H1 (cell line): ENCODE measurements at regions not wholly inside any gene's neighbourhood (a gene's known extent, or its start where the extent isn't known, plus 50 kb on each side); places are given as distances from the start of the nearest gene placed in this dataset.

Experiments
- BRCA1 ChIP-seq: IDR thresholded peaks from 2 replicates; pipeline ENCODE4 v1.6.1; 2012; ENCODE audit warnings: low read depth, low read length, improper control_type of control experiment
- CBX5 ChIP-seq: fragments of 300-800, 300-1000 bp; sonication (generic); IDR thresholded peaks from 2 replicates; pipeline ENCODE4 v1.7.1; 2016; ENCODE audit warnings: antibody characterized with exemption, low read length, low read depth
- CEBPB ChIP-seq: IDR thresholded peaks from 2 replicates; pipeline ENCODE4 v1.6.1; 2012; ENCODE audit warnings: low read depth, low read length
- EP300 ChIP-seq, 2 experiments: IDR thresholded peaks; 1 replicate in 1 of 2; 2 replicates in 1 of 2; pipeline ENCODE4 v1.6.1; 2011 to 2012; ENCODE audit warnings: low read depth in 2 of 2, low read length in 2 of 2, mild to moderate bottlenecking in 2 of 2, borderline replicate concordance in 1 of 2, inconsistent platforms in 1 of 2, moderate library complexity in 1 of 2
- EZH2 ChIP-seq: fragments of 200-600 bp; sonication (generic); IDR thresholded peaks from 2 replicates; pipeline ENCODE4 v1.7.1; 2012; ENCODE audit warnings: low read depth, mild to moderate bottlenecking, moderate library complexity, low read length, inconsistent platforms; ENCODE audit not compliant: severe bottlenecking
- FOSL1 ChIP-seq: IDR thresholded peaks from 2 replicates; pipeline ENCODE4 v1.6.1; 2011; ENCODE audit warnings: mild to moderate bottlenecking, low read depth, low read length, moderate library complexity; ENCODE audit not compliant: insufficient read depth
- GTF2F1 ChIP-seq: IDR thresholded peaks from 2 replicates; pipeline ENCODE4 v1.6.1; 2012; ENCODE audit warnings: low read depth, low read length, improper control_type of control experiment, borderline replicate concordance
- NANOG ChIP-seq: IDR thresholded peaks from 2 replicates; pipeline ENCODE4 v1.6.1; 2011; ENCODE audit warnings: low read length, low read depth, mild to moderate bottlenecking, inconsistent platforms; ENCODE audit not compliant: insufficient read depth, poor library complexity, severe bottlenecking
- PHF8 ChIP-seq: fragments of 200-600 bp; sonication (generic); conservative IDR thresholded peaks from 2 replicates; pipeline ENCODE4 v1.7.1; 2012; ENCODE audit warnings: low read depth, mild to moderate bottlenecking, inconsistent platforms, low read length, moderate library complexity
- POU5F1 ChIP-seq: IDR thresholded peaks from 2 replicates; pipeline ENCODE4 v1.6.1; 2011; ENCODE audit warnings: low read depth, mild to moderate bottlenecking, low read length, moderate library complexity
- RAD21 ChIP-seq, 2 experiments: IDR thresholded peaks in 1 of 2; conservative IDR thresholded peaks in 1 of 2; 2 replicates each; pipeline ENCODE4 v1.6.1; 2011; ENCODE audit warnings: low read depth in 2 of 2, low read length in 2 of 2, improper control_type of control experiment in 1 of 2, inconsistent platforms in 1 of 2, mild to moderate bottlenecking in 1 of 2, moderate library complexity in 1 of 2
- RXRA ChIP-seq: IDR thresholded peaks from 2 replicates; pipeline ENCODE4 v1.6.1; 2011; ENCODE audit warnings: low read depth, mild to moderate bottlenecking, low read length, moderate library complexity; ENCODE audit not compliant: insufficient read depth
- SIRT6 ChIP-seq: IDR thresholded peaks from one replicate; pipeline ENCODE4 v1.7.1; 2012; ENCODE audit warnings: low read length, inconsistent platforms
- SUZ12 ChIP-seq: fragments of 200-600 bp; sonication (generic); IDR thresholded peaks from 2 replicates; pipeline ENCODE4 v1.6.1; 2012; ENCODE audit warnings: mild to moderate bottlenecking, inconsistent platforms, low read length, moderate library complexity, mixed read lengths
- TAF1 ChIP-seq: IDR thresholded peaks from 2 replicates; pipeline ENCODE4 v1.6.1; 2011; ENCODE audit warnings: mild to moderate bottlenecking, low read depth, low read length
- TAF7 ChIP-seq: optimal IDR thresholded peaks from 2 replicates; pipeline ENCODE3; 2011; ENCODE audit warnings: low read depth, mild to moderate bottlenecking, inconsistent platforms, low read length, moderate library complexity, borderline replicate concordance
- TF ChIP-seq, protein P1 (sequence below): IDR thresholded peaks from 2 replicates; pipeline ENCODE4 v1.6.1; 2012; ENCODE audit warnings: inconsistent platforms

DNA sequence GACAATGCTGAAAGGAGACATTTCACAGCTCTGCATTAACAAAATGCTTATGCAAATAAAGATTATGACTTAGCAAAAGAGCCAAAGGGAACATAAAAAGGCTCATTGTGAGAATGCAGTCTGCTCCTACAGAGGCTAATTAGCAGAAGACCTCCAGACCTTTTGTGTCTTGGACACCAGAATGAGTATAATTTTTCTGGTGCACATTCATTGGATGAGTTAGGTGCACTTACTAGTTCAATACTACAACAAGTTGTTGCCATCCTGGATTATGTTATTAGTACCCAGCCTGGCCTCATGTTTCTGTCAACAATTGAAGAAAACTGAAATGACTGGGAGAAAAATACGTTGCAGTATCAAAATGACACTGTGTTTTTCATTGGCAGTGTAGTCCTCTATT is 613.2 kb upstream of the CHORDC1 start (continued):
- TF ChIP-seq RXRA (no peak), CEBPB (no peak), GTF2F1 (no peak), SIRT6 (no peak), FOSL1 (no peak), NANOG (no peak), TAF1 (no peak), PHF8 (no peak), POU5F1 (no peak), EZH2 (no peak), EP300 (IDR thresholded peaks at IDR 0.05; ENCODE audit: borderline replicate concordance in 1 of 2, low read depth in 2 of 2, low read length in 2 of 2) (no peak), RAD21 (IDR thresholded peaks at IDR 0.05 in 1 of 2, conservative IDR thresholded peaks at IDR 0.05 in 1 of 2; ENCODE audit: low read depth in 2 of 2, low read length in 2 of 2) (no peak), BRCA1 (no peak), TAF7 (no peak), SUZ12 (no peak), CBX5 (no peak)
- TF ChIP-seq, protein P1, sequence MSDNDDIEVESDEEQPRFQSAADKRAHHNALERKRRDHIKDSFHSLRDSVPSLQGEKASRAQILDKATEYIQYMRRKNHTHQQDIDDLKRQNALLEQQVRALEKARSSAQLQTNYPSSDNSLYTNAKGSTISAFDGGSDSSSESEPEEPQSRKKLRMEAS = no peak
